Endodermal cell (in vitro differentiated cells): ENCODE measurements at regions not wholly inside any gene's neighbourhood (a gene's known extent, or its start where the extent isn't known, plus 50 kb on each side); places are given as distances from the start of the nearest gene placed in this dataset.

Experiments used
- DNase-seq: peaks from one replicate; pipeline ENCODE4 v3.0.0-alpha.2; 2017
- H3K27ac ChIP-seq: 2 replicates; pipeline ENCODE4 v1.5.1; 2013; ENCODE audit warnings: mild to moderate bottlenecking, low read depth, low read length, moderate library complexity
- H3K27me3 ChIP-seq: 2 replicates; pipeline ENCODE4 v1.6.1; 2013; ENCODE audit warnings: mild to moderate bottlenecking, low read length, moderate library complexity; ENCODE audit not compliant: insufficient read depth, control insufficient read depth, poor library complexity, severe bottlenecking
- H3K36me3 ChIP-seq: 2 replicates; pipeline ENCODE4 v1.7.0; 2013; ENCODE audit warnings: mild to moderate bottlenecking, low read length, moderate library complexity; ENCODE audit not compliant: control insufficient read depth, insufficient read depth
- H3K4me1 ChIP-seq: one replicate; pipeline ENCODE4 v1.7.0; 2013; ENCODE audit warnings: low read length; ENCODE audit not compliant: control insufficient read depth, insufficient read depth
- H3K4me3 ChIP-seq: 2 replicates; pipeline ENCODE4 v1.5.1; 2013; ENCODE audit warnings: mild to moderate bottlenecking, low read length, moderate library complexity
- H3K9ac ChIP-seq: 2 replicates; pipeline ENCODE4 v1.6.1; 2013; ENCODE audit warnings: mild to moderate bottlenecking, low read length, moderate library complexity; ENCODE audit not compliant: poor library complexity, severe bottlenecking; ENCODE audit errors: extremely low read depth
- H3K9me3 ChIP-seq: 2 replicates; pipeline ENCODE4 v1.6.1; 2013; ENCODE audit warnings: mild to moderate bottlenecking, low read length, moderate library complexity; ENCODE audit not compliant: control insufficient read depth
- H3K27ac Mint-ChIP-seq: 2 replicates; pipeline ENCODE4 v1.8.0; 2020; ENCODE audit warnings: mixed read lengths
- H3K27me3 Mint-ChIP-seq: 2 replicates; pipeline ENCODE4 v1.8.0; 2021; ENCODE audit warnings: mild to moderate bottlenecking, mixed read lengths; ENCODE audit not compliant: insufficient read depth
- H3K36me3 Mint-ChIP-seq: 2 replicates; pipeline ENCODE4 v1.8.0; 2020; ENCODE audit warnings: low read depth, mixed read lengths
- H3K4me1 Mint-ChIP-seq: 2 replicates; pipeline ENCODE4 v1.8.0; 2020; ENCODE audit warnings: mixed read lengths
- H3K4me3 Mint-ChIP-seq: 2 replicates; pipeline ENCODE4 v1.8.0; 2020; ENCODE audit warnings: mild to moderate bottlenecking, moderate library complexity, mixed read lengths
- H3K9me3 Mint-ChIP-seq: 2 replicates; pipeline ENCODE4 v1.8.0; 2020; ENCODE audit warnings: mild to moderate bottlenecking, mixed read lengths
- WGBS, 2 experiments: methylation state at CpG; one replicate each; pipeline versions ENCODE4 v1.1.5 to v1.1.7; 2013; ENCODE audit warnings: missing lambda C conversion rate in 2 of 2, mixed read lengths in 1 of 2; ENCODE audit not compliant: insufficient coverage in 1 of 2, insufficient read length in 1 of 2; 5-methylcytosine and 5-hydroxymethylcytosine counted together
- TF ChIP-seq, protein P1 (sequence below): fragments of 200-600 bp; sonication (generic); conservative IDR thresholded peaks from 2 replicates; pipeline ENCODE4 v1.5.0; 2021; ENCODE audit warnings: antibody characterized with exemption, mild to moderate bottlenecking

GRCh38 chr6:94394822-94395221 lies 975.5 kb upstream of the EPHA7 start:
- Mint-ChIP-seq H3K4me1 (peaks cover 9% of the 10 kb centered on the region), H3K27ac (no peak overlapping the region), H3K27me3 (no peaks in the 10 kb centered on the region), H3K9me3 (no peaks in the 10 kb centered on the region), H3K4me3 (no peak overlapping the region), H3K36me3 (no peaks in the 10 kb centered on the region)
- 100% methylated on average over 2 of the region's 2 CpGs; no CpG with 5 or more reads in 1 of the 2 experiments for WGBS, 2 experiments
- H3K27ac ChIP-seq = no peak overlapping the region
- no peaks in the 10 kb centered on the region for H3K36me3 ChIP-seq
- TF ChIP-seq, protein P1, sequence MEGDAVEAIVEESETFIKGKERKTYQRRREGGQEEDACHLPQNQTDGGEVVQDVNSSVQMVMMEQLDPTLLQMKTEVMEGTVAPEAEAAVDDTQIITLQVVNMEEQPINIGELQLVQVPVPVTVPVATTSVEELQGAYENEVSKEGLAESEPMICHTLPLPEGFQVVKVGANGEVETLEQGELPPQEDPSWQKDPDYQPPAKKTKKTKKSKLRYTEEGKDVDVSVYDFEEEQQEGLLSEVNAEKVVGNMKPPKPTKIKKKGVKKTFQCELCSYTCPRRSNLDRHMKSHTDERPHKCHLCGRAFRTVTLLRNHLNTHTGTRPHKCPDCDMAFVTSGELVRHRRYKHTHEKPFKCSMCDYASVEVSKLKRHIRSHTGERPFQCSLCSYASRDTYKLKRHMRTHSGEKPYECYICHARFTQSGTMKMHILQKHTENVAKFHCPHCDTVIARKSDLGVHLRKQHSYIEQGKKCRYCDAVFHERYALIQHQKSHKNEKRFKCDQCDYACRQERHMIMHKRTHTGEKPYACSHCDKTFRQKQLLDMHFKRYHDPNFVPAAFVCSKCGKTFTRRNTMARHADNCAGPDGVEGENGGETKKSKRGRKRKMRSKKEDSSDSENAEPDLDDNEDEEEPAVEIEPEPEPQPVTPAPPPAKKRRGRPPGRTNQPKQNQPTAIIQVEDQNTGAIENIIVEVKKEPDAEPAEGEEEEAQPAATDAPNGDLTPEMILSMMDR = no peak
- no peaks in the 10 kb centered on the region for H3K4me1 ChIP-seq
- no peaks in the 10 kb centered on the region for H3K9me3 ChIP-seq
- DNase-seq = no peak
- H3K27me3 ChIP-seq = no peaks in the 10 kb centered on the region
- H3K4me3 ChIP-seq = no peak overlapping the region
- no peak overlapping the region for H3K9ac ChIP-seq

GRCh38 chr6:94389218-94389617 lies 969.9 kb upstream of the EPHA7 start:
- TF ChIP-seq, protein P1 = no peak
- no peaks in the 10 kb centered on the region for H3K36me3 Mint-ChIP-seq
- no peaks in the 10 kb centered on the region for H3K36me3 ChIP-seq

DNA sequence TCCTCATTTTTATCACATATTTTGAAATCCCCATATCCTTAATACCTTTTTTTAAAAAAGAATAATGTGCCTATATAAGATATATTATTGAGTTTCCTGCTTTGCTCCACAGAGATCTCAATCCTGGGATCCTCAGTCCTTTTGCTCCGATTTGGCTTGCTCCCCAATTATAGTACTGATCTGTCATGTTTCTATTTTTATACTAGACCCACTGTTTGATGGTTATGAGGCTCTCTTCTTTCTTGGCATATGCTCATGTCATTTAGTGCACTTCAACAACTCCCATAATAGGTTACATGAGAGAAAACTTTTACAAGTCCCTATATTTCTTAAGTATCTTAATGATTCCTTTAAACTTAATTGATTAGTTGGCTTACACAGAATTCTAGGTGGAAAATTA lies 958.5 kb upstream of the EPHA7 start:
- H3K4me3 ChIP-seq = no peak overlapping the region
- 67 to 80% methylated on average over 1 of the region's 1 CpG for WGBS, 2 experiments
- Mint-ChIP-seq H3K4me3 (no peak overlapping the region), H3K27me3 (no peaks in the 10 kb centered on the region), H3K36me3 (no peaks in the 10 kb centered on the region), H3K27ac (no peak overlapping the region), H3K9me3 (peaks cover 2% of the 10 kb centered on the region), H3K4me1 (peaks cover 6% of the 10 kb centered on the region)
- H3K36me3 ChIP-seq = no peaks in the 10 kb centered on the region
- DNase-seq = no peak
- H3K9ac ChIP-seq = no peak overlapping the region
- no peaks in the 10 kb centered on the region for H3K27me3 ChIP-seq
- H3K27ac ChIP-seq = no peak overlapping the region
- TF ChIP-seq, protein P1 = no peak
- H3K4me1 ChIP-seq = no peaks in the 10 kb centered on the region
- no peaks in the 10 kb centered on the region for H3K9me3 ChIP-seq

More at GRCh38 chr6:94389218-94389617, 969.9 kb upstream of the EPHA7 start:
- WGBS, 2 experiments = 96 to 100% methylated on average over 1 to 2 of the region's 2 CpGs
- Histone ChIP-seq H3K9ac (no peak overlapping the region), H3K9me3 (no peaks in the 10 kb centered on the region), H3K4me1 (no peaks in the 10 kb centered on the region), H3K27me3 (no peaks in the 10 kb centered on the region), H3K4me3 (no peak overlapping the region), H3K27ac (no peak overlapping the region)
- no peaks in the 10 kb centered on the region for H3K27me3 Mint-ChIP-seq
- H3K9me3 Mint-ChIP-seq = no peaks in the 10 kb centered on the region
- H3K4me3 Mint-ChIP-seq = no peak overlapping the region
- no peaks in the 10 kb centered on the region for H3K4me1 Mint-ChIP-seq
- DNase-seq = no peak
- H3K27ac Mint-ChIP-seq = no peak overlapping the region
